ENCODE measurements at regions not wholly inside any gene's neighbourhood (a gene's known extent, or its start where the extent isn't known, plus 50 kb on each side); places are given as distances from the start of the nearest gene placed in this dataset.
"Not testable (repeated sequence)": the region's sequence is repeated elsewhere in the genome, so short reads cannot be mapped to it uniquely, and the experiment has no call there.

DNA sequence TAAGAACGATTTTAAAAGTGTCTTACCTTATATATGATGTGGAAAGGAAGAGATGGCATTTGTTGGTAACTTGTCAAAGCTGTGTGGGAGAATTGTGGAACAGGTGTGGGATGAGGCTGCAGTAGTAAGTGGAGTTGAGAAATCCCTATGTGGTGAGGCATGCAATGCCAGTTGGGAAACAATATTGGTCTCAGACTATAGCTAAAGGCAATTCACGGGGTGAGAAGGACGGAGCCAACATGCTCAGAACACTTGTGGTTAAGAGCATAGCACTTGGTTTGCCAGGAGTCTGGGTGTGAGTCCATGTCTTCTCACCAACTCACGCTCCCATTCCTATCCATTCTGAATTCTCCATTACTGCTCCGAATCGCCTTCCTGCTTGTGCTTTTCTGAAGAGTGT lies 615.6 kb upstream of the ADAMTS9 start:
- no peak for DNase-seq

DNA sequence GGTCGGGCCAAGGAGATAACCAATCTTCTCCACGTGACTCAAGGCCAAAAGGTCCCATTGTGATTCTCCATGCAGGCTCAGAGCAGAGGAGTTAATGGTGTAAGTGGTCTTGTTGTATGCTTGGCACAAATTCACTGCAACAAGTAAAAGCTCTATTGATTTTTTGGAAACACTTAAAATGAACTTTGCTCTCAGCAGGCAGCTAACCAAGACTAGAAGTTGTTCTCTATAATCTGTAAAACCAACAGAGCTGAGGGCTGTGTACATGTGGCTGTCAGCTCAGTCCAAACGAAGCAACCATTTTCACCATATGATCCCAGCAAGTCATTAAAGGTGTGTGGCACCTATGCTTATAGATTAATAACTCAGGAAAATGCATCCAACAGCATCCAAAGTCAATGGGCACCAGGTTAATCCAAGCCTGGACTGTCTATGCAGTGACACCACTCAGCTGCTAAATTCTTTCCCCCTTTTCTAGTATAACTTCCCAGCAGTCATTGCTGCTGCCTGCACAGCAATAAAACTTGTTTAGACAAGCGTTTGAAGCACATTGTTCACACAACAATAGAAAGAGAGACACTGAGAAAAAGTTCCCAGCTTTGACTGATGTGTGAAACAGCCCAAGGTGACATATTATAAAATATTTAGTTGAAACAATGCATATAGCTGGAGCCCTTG lies 603.8 kb upstream of the ADAMTS9 start:
- DNase-seq: no peak

DNA sequence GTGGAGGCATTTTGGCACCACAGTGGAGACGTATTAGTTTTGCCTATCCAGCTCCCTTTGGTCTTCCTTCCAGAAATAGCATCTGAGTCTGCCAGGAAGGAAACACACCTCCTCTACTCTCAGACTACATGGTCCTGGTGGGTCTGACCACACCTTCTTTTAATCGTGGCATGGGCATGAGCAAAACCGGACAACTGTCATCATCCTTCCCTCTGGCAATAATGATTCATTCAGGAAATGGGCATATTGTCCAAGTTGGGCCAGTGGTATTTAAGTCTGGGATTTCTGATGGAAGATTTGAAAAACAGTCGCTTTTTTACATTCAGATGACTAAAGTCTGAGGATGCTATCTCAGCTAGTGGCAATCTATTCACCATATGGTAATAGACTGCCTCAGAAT lies 601.0 kb upstream of the ADAMTS9 start:
- DNase-seq: no peak

DNA sequence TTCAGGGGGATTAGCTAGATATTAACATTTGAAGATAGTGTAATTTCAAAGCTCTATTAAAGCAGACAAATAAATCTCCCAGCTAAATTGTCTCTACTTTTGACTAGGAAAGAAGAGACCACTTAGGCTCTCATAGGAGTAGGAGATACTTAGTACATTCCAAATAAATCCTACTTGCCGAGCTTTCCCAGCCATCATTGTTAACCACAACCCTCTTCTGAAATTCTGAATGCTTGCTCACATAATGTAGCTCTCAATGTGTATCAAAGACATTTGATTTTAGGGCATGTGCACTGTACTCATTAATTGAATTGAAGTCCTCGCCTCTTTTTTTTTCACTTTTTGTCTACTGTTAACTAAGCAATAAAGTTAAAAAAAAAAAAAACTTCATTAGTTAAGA lies 598.2 kb upstream of the ADAMTS9 start:
- no peak for DNase-seq

DNA sequence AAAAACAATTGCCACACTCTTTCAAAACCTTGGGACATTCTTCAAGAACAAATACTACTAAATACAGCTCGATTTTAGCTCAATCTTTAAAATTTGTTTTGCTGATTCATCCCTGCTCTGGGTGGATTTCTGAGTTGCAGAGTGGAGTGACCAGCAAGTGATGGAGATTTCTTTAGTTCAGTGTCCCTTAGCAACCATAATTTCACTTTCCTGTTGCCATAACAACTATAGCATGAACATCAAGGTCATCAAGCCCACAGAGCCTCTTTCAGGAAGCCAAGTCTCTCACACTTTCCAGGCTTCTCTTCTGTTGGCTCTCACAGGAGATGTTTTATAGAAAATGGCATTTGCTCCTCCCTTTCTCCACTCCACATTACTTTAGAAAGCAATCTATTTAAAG lies 597.2 kb upstream of the ADAMTS9 start:
- DNase-seq: no peak

DNA sequence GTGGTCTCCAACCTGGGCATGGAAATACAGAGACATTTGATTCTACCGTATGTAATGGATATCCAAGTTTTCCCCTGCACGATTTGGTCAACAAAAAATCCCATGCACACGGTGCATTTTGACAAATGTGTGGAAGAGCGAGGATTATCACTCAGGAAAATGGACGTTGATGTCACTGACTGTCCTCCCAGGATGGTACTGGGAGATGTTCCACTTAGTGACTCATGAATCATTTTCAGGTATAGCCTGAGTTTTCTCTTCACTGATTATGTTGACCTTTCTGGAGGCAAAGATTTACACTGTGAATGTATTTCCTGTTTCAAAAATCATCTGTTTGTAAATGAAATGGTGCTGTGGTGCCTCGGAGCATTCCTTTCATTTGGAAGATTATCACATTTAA lies 596.7 kb upstream of the ADAMTS9 start:
- no peak for DNase-seq

DNA sequence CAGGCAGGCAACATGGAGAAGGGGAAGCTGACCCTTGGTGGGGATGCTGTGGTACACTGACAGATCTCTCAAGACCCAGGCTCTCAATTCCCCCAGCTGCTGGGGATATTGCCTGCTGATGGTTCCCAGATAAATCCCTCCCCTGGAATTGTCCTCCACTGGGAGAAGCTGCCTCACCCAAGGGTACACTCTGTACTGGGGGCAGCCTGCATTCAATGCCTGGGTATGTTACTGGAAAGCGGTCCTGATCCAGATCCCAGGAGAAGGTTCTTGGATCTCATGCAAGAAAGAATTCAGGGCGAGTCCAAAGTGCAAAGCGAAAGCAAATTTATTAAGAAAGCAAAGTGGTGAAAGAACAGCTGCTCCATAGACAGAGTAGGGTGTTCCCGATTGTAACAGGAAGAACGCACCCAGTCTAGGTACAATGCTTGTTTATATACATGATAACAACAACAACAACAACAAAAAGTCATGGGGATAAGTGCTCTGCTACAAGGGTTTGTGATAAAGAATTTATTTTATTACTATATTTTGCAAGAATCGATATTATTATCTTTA lies 591.5 kb upstream of the ADAMTS9 start:
- DNase-seq: no peak

DNA sequence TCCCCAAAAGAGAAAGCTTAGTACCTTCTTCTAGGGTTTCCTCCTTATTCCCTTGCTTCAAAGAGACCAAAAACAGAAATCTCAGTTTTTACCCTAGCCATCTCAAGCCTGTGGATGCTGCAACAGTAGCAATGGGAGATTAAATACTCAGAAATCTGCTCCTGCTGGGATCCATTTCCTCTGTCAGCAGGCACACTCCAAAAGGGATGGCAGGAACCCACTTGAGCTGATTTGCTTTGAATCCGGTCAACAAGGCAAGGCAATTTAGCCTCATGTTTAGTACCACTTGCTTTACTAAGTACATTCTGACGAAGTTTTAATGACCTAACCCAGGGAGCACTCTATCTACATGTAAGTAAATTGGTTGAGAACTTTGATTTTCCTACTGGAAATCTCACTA lies 590.0 kb upstream of the ADAMTS9 start:
- DNase-seq: no peak

DNA sequence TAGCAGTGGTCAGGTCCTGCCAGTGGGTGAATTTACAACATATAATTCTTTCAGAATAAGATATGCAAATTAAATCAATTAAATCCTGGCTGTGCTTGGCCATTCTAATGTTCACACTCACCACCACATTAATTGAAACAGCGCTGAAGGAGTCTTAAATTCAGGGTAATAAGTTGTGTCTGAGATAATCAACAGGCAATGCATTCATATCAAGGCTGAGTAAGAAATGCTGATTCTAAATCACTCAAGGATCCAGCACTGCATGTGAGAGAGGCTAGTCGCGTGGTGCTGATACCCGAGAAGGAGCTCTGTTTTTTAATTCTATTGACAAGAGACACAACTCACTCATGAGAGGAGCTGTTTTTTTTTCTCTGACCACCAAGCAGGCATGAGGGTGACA lies 588.8 kb upstream of the ADAMTS9 start:
- DNase-seq: no peak

DNA sequence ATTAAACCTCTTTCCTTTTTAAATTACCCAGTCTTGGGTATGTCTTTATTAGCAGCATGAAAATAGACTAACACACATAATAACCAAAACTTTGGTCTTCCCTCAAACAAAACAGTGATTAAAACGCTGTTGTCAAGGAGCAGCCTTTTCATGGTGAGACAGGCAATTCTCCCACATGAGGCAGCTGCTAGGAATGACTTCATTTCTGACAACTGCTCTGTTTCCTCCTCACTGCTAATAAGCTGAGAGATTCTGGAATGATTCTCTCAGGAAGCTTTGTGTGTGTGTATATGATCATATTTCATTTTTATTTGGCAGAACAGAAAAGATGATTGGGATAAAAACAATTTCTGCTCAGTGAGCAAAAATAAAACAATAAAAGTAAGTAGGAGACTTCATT lies 580.6 kb upstream of the ADAMTS9 start:
- DNase-seq: no peak

DNA sequence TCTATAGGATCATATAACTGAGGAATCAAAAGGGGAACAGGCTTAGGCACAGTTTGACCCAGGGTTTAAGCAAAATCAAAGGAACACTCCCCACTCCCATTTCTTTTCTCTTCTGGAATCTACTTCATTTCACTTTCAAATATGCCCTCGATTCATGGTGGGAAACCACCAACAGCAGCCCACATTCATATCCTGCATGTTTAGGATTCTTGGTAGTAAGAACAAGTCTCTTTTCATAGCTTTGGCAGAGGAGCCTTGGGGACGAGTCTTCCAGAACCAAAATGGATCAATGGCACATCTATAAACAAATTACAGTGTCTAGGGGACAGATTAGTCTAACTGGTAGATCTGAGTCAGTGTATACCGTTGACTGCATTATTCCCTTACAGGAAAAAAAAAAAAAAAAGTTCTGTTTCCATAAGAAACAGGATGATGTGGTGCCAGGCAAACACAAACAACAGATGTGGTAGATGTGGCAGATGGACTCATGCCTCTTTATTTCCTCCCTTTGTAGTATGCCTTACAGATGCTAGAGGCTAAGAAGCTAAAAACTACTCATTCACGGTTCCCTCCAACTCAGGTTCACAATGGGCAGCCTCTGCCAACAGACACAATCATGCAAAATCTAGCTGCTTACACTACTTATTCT lies 578.3 kb upstream of the ADAMTS9 start:
- no peak for DNase-seq

DNA sequence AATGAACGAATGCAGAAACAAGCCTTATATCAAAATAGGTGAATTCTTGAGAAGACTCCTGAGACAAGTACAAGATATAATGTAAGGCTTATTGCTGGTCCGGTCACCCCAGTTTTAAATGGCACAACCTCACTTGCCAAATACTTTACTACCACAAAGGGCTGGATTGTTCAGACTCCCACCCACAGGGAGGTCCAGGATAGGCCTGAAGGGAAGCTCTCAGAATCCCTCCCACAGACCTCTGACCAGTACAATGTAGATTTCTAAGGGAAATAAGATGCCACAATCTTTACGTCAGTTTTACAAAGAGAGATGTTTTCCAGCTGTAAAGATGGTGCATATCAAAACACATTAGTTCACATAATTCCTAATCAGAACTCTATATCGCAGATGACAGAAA lies 577.7 kb upstream of the ADAMTS9 start:
- DNase-seq: no peak

DNA sequence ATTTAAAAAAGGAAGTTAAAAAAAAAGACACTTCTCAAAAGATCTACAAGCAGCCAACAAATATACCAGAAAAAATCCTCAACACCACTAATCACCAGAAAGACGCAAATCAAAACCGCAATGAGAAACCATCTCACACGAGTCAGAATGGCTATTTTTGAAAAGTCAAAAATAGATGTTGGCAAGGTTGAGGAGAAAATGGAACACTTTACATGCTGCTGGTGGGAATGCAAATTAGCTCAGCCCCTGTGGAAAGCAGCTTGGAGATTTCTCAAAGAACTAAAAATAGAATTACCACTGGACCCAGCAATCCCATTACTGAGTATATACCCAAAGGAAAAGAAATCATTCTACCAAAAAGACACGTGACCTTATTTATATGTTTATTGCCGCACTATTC lies 574.7 kb upstream of the ADAMTS9 start:
- no peak for DNase-seq

DNA sequence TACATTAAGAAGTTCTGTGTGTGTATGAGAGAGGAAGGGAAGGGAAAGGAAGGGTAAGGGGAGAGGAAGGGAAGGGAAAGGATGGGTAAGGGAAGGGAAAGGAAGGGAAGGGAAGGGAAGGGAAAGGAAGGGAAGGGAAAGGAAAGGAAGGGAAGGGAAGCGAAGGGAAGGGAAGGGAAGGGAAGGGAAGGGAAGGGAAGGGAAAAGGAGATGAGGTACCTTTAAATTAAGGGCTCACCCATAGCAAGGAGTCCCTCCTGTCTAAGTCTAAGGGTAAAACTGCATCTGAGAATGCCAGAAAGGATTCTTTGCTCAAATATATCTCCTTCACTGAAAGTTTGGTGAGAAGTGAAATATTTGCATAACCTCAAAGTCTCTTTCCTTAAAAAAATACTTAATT lies 572.1 kb upstream of the ADAMTS9 start:
- no peak for DNase-seq

DNA sequence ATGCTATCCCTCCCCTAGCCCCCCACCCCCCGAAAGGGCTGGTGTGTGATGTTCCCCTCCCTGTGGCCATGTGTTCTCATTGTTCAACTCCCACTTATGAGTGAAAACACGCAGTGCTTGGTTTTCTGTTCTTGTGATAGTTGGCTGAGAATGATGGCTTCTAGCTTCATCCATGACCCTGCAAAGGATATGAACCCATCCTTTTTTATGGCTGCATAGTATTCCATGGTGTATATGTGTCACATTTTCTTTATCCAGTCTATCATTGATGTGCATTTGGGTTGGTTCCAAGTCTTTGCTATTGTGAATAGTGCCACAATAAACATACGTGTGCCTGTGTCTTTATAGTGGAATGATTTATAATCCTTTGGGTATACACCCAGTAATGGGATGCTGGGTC lies 565.1 kb upstream of the ADAMTS9 start:
- not testable (repeated sequence) for DNase-seq

DNA sequence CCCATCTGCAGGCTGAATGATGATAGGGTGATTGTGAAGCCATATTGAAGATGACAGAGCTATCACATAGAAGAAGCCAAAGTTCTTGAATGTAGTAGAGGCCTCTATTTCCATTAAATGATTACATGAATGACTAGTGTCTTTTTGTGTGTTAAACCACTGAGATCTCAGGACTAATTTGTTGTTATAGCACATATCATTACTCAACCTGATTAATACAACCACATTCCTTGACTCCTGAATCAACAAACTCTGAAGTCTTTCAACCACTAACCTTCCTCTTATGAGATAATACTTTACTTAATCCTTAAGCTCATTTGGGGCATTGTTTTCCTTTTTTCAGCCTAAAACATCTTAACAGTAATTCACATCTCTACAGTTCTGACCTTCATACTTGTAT lies 564.5 kb upstream of the ADAMTS9 start:
- DNase-seq: no peak

DNA sequence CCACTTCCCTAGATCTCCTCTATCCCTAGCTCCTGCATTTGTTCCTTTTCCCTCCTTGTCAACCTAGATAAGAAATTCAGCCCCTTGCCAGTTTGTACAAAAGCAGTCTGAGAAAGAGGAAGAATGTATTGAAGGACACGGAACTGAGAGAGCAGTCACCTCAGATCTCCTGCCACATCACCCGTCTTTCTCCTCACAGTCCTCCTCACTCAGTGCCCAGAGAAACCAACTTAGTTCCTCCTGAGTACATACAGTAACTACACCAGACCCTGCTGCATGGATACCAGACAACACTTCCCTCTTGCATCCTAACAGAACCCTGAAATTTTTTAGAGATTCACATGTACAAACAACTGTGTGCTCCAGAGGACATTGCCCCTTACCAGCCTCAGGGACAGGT lies 563.6 kb upstream of the ADAMTS9 start:
- no peak for DNase-seq

DNA sequence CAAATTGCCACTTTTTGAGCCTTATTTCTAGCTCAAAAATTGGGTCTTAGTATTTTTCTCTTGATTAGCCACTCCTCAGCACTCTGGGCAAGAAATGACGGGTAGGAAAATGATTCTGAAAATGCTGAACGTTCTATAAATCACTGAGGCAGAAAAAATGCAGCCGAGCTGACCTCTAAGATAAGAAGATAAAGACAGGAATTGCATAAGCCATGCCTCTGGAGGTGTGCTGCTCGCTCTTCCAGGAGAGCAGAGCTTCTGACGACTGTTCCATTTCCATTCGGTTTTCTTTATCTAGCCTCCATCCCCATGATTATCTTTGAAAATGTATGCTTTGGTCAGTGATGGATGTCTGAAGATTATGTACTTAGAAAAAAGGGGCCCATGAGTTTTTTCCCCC lies 558.8 kb upstream of the ADAMTS9 start:
- no peak for DNase-seq

DNA sequence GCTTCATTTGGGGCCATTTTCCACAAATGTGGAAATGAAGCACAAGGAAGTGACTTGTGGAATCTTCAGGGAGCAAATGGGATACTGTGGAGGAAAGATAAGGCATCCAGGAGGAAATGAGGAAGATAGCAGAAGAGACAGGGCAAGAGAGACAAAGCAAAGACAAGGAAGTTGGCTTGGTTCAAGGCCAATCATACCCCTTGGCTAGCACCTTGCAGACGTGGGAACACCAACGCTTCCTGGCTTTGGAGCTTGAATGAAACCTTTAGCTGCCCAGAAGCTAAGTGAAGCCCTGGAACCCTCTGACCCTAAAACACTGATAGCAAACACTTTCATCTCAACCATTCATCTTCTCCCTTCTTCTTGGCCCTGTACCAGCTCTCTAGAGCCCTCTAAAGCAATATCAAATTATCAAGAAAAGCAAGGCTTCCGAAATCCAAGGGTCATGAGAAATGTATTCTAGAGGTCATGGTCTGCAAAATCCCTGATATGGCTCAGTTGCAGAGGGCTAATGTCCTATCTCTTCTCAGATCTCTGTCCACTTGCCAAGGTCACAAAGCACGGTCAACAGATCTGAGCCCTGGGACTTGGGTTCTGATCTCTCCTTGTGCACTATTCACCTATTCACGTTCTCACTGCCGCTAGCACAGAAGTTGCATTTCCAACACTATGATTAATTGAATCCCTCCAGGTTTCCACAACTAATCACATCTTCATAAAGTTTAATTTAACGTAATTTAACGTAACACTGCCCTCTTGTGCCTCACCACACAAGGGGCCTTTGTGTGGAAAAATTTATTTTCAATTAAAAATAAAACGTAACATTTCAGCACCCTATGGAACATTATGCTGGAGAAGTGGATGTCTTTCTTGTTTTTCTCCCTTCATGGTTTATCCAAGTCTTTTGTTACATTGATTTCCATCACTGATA lies 557.6 kb upstream of the ADAMTS9 start:
- DNase-seq: no peak

DNA sequence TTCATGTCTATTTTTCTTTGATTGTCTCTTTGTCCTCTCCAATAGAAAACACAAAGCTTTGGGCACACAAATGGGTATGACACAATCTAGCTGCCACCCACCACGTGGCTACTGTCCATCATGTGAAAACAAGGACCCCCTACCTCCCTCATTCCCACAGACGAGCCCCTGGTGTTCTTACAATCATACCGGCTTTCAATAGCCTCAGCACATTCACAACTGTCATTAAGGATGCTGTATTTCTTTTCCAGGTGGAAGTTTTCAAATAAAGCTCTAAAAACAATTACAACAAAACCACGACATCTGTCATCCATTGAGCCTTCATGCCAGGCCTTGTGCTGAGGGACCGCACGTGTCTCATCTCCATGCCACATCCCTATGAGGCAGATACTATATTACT lies 552.6 kb upstream of the ADAMTS9 start:
- DNase-seq: no peak

DNA sequence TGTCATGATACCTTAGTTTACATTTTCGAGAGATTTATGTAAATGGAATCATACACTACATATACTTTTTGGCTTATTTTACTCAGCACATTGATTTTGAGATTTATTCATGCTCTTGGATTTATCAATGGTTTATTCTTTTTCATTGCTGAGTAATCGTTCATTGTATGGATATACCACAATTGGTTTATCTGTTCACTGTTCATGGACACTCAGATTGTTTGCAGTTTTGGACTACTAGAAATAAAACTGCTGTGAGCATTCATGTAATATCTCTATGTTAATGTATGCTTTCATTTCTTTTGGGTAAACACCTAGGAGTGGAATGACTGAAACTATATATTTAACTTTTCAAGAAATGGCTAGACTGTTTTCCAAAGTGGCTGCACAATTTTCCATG lies 550.9 kb upstream of the ADAMTS9 start:
- DNase-seq: no peak

DNA sequence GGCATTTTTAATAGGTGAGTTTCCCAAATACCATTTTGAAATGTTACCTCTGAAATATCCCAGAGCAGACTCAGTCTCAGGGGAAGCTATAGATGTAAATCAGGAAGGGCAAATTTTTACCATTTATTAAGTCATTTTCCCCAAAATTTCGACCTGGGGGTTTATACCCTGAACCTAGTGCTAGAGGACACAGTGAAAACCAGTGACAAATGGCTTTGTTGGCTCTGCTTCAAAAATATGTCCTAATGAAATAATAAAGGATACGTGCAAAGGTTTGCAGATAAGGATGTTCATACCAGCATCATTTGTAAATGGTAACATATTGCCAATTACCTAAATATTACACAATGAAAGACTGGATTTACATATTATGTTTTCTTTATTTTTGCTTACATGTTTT lies 546.7 kb upstream of the ADAMTS9 start:
- DNase-seq: no peak

DNA sequence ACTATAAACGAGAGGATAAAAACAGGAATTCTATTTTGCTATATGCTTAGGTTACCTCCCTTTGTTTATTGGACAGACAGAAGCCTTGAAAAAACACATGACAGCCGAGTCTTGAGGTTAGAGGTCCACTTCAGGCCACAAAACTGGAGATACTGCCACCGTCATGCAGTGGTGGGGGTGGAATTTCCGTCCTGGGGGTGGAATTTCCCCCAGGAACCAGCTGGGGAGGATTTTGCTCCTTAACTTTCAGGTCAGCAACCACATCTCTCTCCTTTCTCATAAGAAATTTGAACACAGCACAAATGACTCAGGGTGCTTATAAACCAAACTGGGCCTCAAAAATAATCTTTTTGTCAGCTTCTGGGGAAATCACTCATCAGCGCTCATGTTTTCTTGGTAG lies 545.8 kb upstream of the ADAMTS9 start:
- no peak for DNase-seq

DNA sequence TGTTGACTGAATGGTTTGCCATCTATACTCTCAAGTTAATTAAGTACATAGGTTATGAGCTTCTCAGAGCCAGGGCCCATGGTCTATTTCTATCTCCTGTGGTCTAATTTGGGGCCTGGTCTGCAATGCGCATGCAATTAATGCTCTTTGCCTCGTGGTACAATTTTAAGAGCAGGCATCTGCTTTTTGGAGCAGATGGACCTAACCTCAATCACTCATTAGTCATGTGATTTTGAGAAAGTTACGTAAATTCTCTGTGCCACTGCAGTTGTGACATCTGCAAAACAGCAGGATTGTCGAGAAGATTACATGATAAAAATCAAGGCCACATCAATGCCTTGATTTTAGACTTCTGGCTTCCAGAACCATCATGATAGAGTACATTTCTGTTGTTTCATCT lies 543.7 kb upstream of the ADAMTS9 start:
- no peak for DNase-seq

Measured in GDM1 (cell line).